Astrocyte of the cerebellum (primary cell): ENCODE measurements at regions not wholly inside any gene's neighbourhood (a gene's known extent, or its start where the extent isn't known, plus 50 kb on each side); places are given as distances from the start of the nearest gene placed in this dataset.
"Not testable (repeated sequence)": the region's sequence is repeated elsewhere in the genome, so short reads cannot be mapped to it uniquely, and the experiment has no call there.

Experiments used
- DNase-seq: peaks from one replicate; pipeline ENCODE4 v3.0.0-alpha.2; 2011; ENCODE audit warnings: low read depth
- H3K4me3 ChIP-seq: 2 replicates; pipeline ENCODE4 v1.5.1; 2011; ENCODE audit warnings: mild to moderate bottlenecking, low read depth, low read length, moderate library complexity
- CTCF ChIP-seq: IDR thresholded peaks from 2 replicates; pipeline ENCODE4 v1.5.1; 2012; ENCODE audit warnings: low read length, low read depth, moderate library complexity, mild to moderate bottlenecking; ENCODE audit errors: missing control alignments
- in situ Hi-C: cut with HindIII; loops from 2 replicates; pipeline ENCODE4 v1.10.0; 2017; ENCODE audit warnings: low sequenced_read_pairs

GRCh38 chr5:5736007-5736406 lies 313.5 kb downstream of the ICE1 start:
- DNase-seq, result no peak
- TF ChIP-seq CTCF, result no peak
- no peak overlapping the region for H3K4me3 ChIP-seq
- in situ Hi-C loops, result no loop called here

GRCh38 chr5:5733058-5733457 lies 310.6 kb downstream of the ICE1 start:
- in situ Hi-C loops, DNase-seq: not testable (repeated sequence)

GRCh38 chr5:5726401-5726800 lies 303.9 kb downstream of the ICE1 start:
- TF ChIP-seq CTCF, result no peak
- no peak for DNase-seq
- no peak overlapping the region for H3K4me3 ChIP-seq
- in situ Hi-C loops, result no loop called here

More at GRCh38 chr5:5733058-5733457, 310.6 kb downstream of the ICE1 start:
- not testable (repeated sequence) for H3K4me3 ChIP-seq

- H3K4me3 ChIP-seq, result no peak overlapping the region
- in situ Hi-C loops, result no loop called here
- no peak for TF ChIP-seq CTCF
- DNase-seq, result no peak
Observed at GRCh38 chr5:5721881-5722280, 299.4 kb downstream of the ICE1 start.

GRCh38 chr5:5719292-5719691 lies 296.8 kb downstream of the ICE1 start:
- no peak overlapping the region for H3K4me3 ChIP-seq
- in situ Hi-C loops, result no loop called here
- DNase-seq, result no peak
- TF ChIP-seq CTCF, result no peak

GRCh38 chr5:5716665-5717064 lies 294.2 kb downstream of the ICE1 start:
- no peak overlapping the region for H3K4me3 ChIP-seq
- DNase-seq, result no peak
- in situ Hi-C loops, result no loop called here
- TF ChIP-seq CTCF, result no peak

GRCh38 chr5:5711592-5711991 lies 289.1 kb downstream of the ICE1 start:
- in situ Hi-C loops, result no loop called here

More at GRCh38 chr5:5711592-5711991, 289.1 kb downstream of the ICE1 start:
- DNase-seq, result no peak
- H3K4me3 ChIP-seq, result no peak overlapping the region
- no peak for TF ChIP-seq CTCF
